ENCODE measurements at regions not wholly inside any gene's neighbourhood (a gene's known extent, or its start where the extent isn't known, plus 50 kb on each side); places are given as distances from the start of the nearest gene placed in this dataset.

GRCh38 chrX:122572461-122572860, 611.6 kb upstream of the GRIA3 start:
- TF ChIP-seq, protein P1, sequence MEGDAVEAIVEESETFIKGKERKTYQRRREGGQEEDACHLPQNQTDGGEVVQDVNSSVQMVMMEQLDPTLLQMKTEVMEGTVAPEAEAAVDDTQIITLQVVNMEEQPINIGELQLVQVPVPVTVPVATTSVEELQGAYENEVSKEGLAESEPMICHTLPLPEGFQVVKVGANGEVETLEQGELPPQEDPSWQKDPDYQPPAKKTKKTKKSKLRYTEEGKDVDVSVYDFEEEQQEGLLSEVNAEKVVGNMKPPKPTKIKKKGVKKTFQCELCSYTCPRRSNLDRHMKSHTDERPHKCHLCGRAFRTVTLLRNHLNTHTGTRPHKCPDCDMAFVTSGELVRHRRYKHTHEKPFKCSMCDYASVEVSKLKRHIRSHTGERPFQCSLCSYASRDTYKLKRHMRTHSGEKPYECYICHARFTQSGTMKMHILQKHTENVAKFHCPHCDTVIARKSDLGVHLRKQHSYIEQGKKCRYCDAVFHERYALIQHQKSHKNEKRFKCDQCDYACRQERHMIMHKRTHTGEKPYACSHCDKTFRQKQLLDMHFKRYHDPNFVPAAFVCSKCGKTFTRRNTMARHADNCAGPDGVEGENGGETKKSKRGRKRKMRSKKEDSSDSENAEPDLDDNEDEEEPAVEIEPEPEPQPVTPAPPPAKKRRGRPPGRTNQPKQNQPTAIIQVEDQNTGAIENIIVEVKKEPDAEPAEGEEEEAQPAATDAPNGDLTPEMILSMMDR (IDR thresholded peaks at IDR 0.05): no peak
- TF ChIP-seq EP300 (IDR thresholded peaks at IDR 0.05) (no peak), POLR2A (IDR thresholded peaks at IDR 0.05) (no peak)

Measured in ovary (tissue), 3 donors.